GM21576 (cell line): ENCODE measurements at regions not wholly inside any gene's neighbourhood (a gene's known extent, or its start where the extent isn't known, plus 50 kb on each side); places are given as distances from the start of the nearest gene placed in this dataset.

Experiments used
- ATAC-seq: cut with Tn5 transposase; IDR thresholded peaks from one replicate; pipeline ENCODE4 v1.9.1; 2021; ENCODE audit warnings: mild to moderate bottlenecking, moderate library complexity; ENCODE audit not compliant: unreplicated experiment

- no peak for ATAC-seq
These were observed 705.3 kb downstream of the PRELID2 start for GRCh38 chr5:145129797-145130196.

GRCh38 chr5:145124806-145125205, 710.3 kb downstream of the PRELID2 start:
- no peak for ATAC-seq

GRCh38 chr5:145118611-145119010, 716.5 kb downstream of the PRELID2 start:
- no peak for ATAC-seq

GRCh38 chr5:145118127-145118526, 717.0 kb downstream of the PRELID2 start:
- ATAC-seq: no peak

GRCh38 chr5:145117285-145117684, 717.9 kb downstream of the PRELID2 start:
- no peak for ATAC-seq

- ATAC-seq: no peak
These were observed 723.7 kb downstream of the PRELID2 start for GRCh38 chr5:145111420-145111819.

GRCh38 chr5:145110834-145111233, 724.3 kb downstream of the PRELID2 start:
- ATAC-seq: no peak

GRCh38 chr5:145110181-145110580, 725.0 kb downstream of the PRELID2 start:
- no peak for ATAC-seq

- no peak for ATAC-seq
These were observed 729.8 kb downstream of the PRELID2 start for GRCh38 chr5:145105384-145105783.

- ATAC-seq: no peak
These were observed 731.0 kb downstream of the PRELID2 start for GRCh38 chr5:145104106-145104505.

GRCh38 chr5:145101246-145101645, 733.9 kb downstream of the PRELID2 start:
- ATAC-seq: no peak

GRCh38 chr5:145090115-145090514, 745.0 kb downstream of the PRELID2 start:
- ATAC-seq: no peak

- ATAC-seq: no peak
These were observed 750.3 kb downstream of the PRELID2 start for GRCh38 chr5:145084834-145085233.

- ATAC-seq: no peak
These were observed 758.1 kb downstream of the PRELID2 start for GRCh38 chr5:145077028-145077427.

GRCh38 chr5:145076040-145076439, 759.1 kb downstream of the PRELID2 start:
- no peak for ATAC-seq

- no peak for ATAC-seq
These were observed 762.3 kb downstream of the PRELID2 start for GRCh38 chr5:145072889-145073288.

- ATAC-seq: no peak
These were observed 766.4 kb downstream of the PRELID2 start for GRCh38 chr5:145068721-145069120.

- no peak for ATAC-seq
These were observed 772.7 kb downstream of the PRELID2 start for GRCh38 chr5:145062280-145063062.

- peak; percentile 100 for ATAC-seq
These were observed 778.3 kb downstream of the PRELID2 start for GRCh38 chr5:145056800-145057199.

GRCh38 chr5:145050181-145050580, 785.0 kb downstream of the PRELID2 start:
- no peak for ATAC-seq

GRCh38 chr5:145044970-145045369, 790.2 kb downstream of the PRELID2 start:
- ATAC-seq: no peak

- no peak for ATAC-seq
These were observed 806.5 kb downstream of the PRELID2 start for GRCh38 chr5:145028626-145029025.

GRCh38 chr5:145027286-145027685, 807.9 kb downstream of the PRELID2 start:
- ATAC-seq: no peak
